SK-N-SH (cell line): ENCODE measurements at regions not wholly inside any gene's neighbourhood (a gene's known extent, or its start where the extent isn't known, plus 50 kb on each side); places are given as distances from the start of the nearest gene placed in this dataset.

Experiments used
- CTCF ChIA-PET: fragments of 300-600, 350-600 bp; formaldehyde crosslinking; extraction: SDS; loops from one replicate; lab custom pipeline; 2021; lab: Yijun Ruan, JAX
- POLR2A ChIA-PET: fragments of 350-600 bp; sonication (Branson Sonifier 250); formaldehyde crosslinking; extraction: SDS; loops from one replicate; lab custom pipeline; 2020; ENCODE audit warnings: antibody characterized with exemption, inconsistent platforms; lab: Yijun Ruan, JAX
- DNase-seq: peaks from one replicate; pipeline ENCODE4 v3.0.0; 2012
- H2AFZ ChIP-seq: fragments of 200-600 bp; sonication (generic); 2 replicates; pipeline ENCODE4 v1.8.1; 2016; ENCODE audit warnings: antibody characterized with exemption, mild to moderate bottlenecking, low read depth
- H3F3A ChIP-seq: fragments of 200-600 bp; sonication (generic); replicated peaks from 2 replicates; pipeline ENCODE3; 2016; ENCODE audit warnings: antibody characterized with exemption, mild to moderate bottlenecking; ENCODE audit not compliant: insufficient read depth
- H3K27ac ChIP-seq, 2 experiments: fragments of 200-500 bp in 1 of 2; fragments of 200-600 bp in 1 of 2; sonication (Bioruptor generic) in 1 of 2; sonication (generic), shearing (Covaris generic) in 1 of 2; 2 replicates each; pipeline versions ENCODE4 v1.5.1 to v1.6.1; 2014 to 2016; ENCODE audit warnings: low read depth in 2 of 2, inconsistent platforms in 1 of 2, low read length in 1 of 2, mild to moderate bottlenecking in 1 of 2, mixed read lengths in 1 of 2
- H3K27me3 ChIP-seq: fragments of 200-600 bp; sonication (generic), shearing (Covaris generic); 2 replicates; pipeline ENCODE4 v1.6.1; 2016; ENCODE audit warnings: mixed run types; ENCODE audit not compliant: insufficient read depth
- H3K36me3 ChIP-seq, 2 experiments: fragments of 200-500 bp in 1 of 2; fragments of 200-600 bp in 1 of 2; sonication (Bioruptor generic) in 1 of 2; sonication (generic) in 1 of 2; replicated peaks in 1 of 2; 2 replicates each; pipeline versions ENCODE3 to v1.5.1; 2014 to 2016; ENCODE audit warnings: low read length in 1 of 2, mild to moderate bottlenecking in 1 of 2; ENCODE audit not compliant: insufficient read depth in 2 of 2, control insufficient read depth in 1 of 2
- H3K4me1 ChIP-seq, 2 experiments: fragments of 200-500 bp in 1 of 2; fragments of 200-600 bp in 1 of 2; sonication (Bioruptor generic) in 1 of 2; sonication (generic), shearing (Covaris generic) in 1 of 2; 2 replicates each; pipeline versions ENCODE4 v1.5.1 to v1.6.1; 2014 to 2016; ENCODE audit warnings: low read depth in 1 of 2, low read length in 1 of 2, mixed run types in 1 of 2; ENCODE audit not compliant: insufficient read depth in 2 of 2, control insufficient read depth in 1 of 2
- H3K4me2 ChIP-seq: fragments of 200-600 bp; sonication (generic), shearing (Covaris generic); 2 replicates; pipeline ENCODE4 v1.6.1; 2017; ENCODE audit warnings: mixed run types
- H3K4me3 ChIP-seq, 2 experiments: fragments of 200-500 bp in 1 of 2; fragments of 200-600 bp in 1 of 2; sonication (Bioruptor generic) in 1 of 2; sonication (generic), shearing (Covaris generic) in 1 of 2; 2 replicates each; pipeline versions ENCODE4 v1.5.1 to v1.8.1; 2014 to 2016; ENCODE audit warnings: low read depth in 2 of 2, inconsistent platforms in 1 of 2, low read length in 1 of 2, mild to moderate bottlenecking in 1 of 2, mixed read lengths in 1 of 2, moderate library complexity in 1 of 2
- H3K79me2 ChIP-seq: fragments of 200-600 bp; sonication (generic); 2 replicates; pipeline ENCODE4 v1.8.1; 2017; ENCODE audit warnings: mild to moderate bottlenecking; ENCODE audit not compliant: insufficient read depth
- H3K9ac ChIP-seq: fragments of 200-600 bp; sonication (generic); 2 replicates; pipeline ENCODE4 v1.6.1; 2017; ENCODE audit warnings: mixed run types
- H3K9me2 ChIP-seq: fragments of 200-600 bp; sonication (generic); 2 replicates; pipeline ENCODE4 v1.6.1; 2017; ENCODE audit warnings: mixed run types
- H3K9me3 ChIP-seq: fragments of 200-600 bp; sonication (generic); 2 replicates; pipeline ENCODE4 v1.6.1; 2017; ENCODE audit warnings: mixed run types, mild to moderate bottlenecking, moderate library complexity
- H4K20me1 ChIP-seq: fragments of 200-600 bp; sonication (generic); 2 replicates; pipeline ENCODE4 v1.6.1; 2017; ENCODE audit warnings: mild to moderate bottlenecking, mixed run types; ENCODE audit not compliant: insufficient read depth
- EP300 ChIP-seq, 2 experiments: IDR thresholded peaks; 2 replicates each; pipeline versions ENCODE4 v1.4.0 to v1.6.1; 2012; ENCODE audit warnings: borderline replicate concordance in 1 of 2, low read depth in 1 of 2, low read length in 1 of 2
- FOXM1 ChIP-seq: IDR thresholded peaks from 2 replicates; pipeline ENCODE4 v1.4.0; 2012; ENCODE audit warnings: low read depth, mild to moderate bottlenecking
- RFX5 ChIP-seq: IDR thresholded peaks from 2 replicates; pipeline ENCODE4 v1.6.1; 2012; ENCODE audit warnings: mild to moderate bottlenecking, improper control_type of control experiment, low read length
- TCF12 ChIP-seq: IDR thresholded peaks from 2 replicates; pipeline ENCODE4 v1.4.0; 2012
- WGBS: methylation state at CpG from one replicate; pipeline ENCODE4 v1.1.6; 2017; ENCODE audit warnings: low lambda C conversion rate; 5-methylcytosine and 5-hydroxymethylcytosine counted together
- TF ChIP-seq, protein P1 (sequence below): fragments of 150-350 bp; IDR thresholded peaks from 2 replicates; pipeline ENCODE4 v1.6.1; 2017; ENCODE audit warnings: antibody characterized with exemption, low read length, low read depth, borderline replicate concordance
- TF ChIP-seq, protein P2 (sequence below): IDR thresholded peaks from 2 replicates; pipeline ENCODE4 v1.4.0; 2012; ENCODE audit warnings: low read depth, borderline replicate concordance
- TF ChIP-seq, protein P3 (sequence below): fragments of 200-600 bp; sonication (generic); IDR thresholded peaks from 2 replicates; pipeline ENCODE4 v1.6.1; 2017; ENCODE audit warnings: antibody characterized with exemption, mild to moderate bottlenecking, moderate library complexity
- TF ChIP-seq, protein P4 (sequence below): fragments of 150-350 bp; IDR thresholded peaks from 2 replicates; pipeline ENCODE4 v1.6.1; 2016; ENCODE audit warnings: mild to moderate bottlenecking, low read depth, low read length
- TF ChIP-seq, protein P5 (sequence below): IDR thresholded peaks from 2 replicates; pipeline ENCODE4 v1.4.0; 2012; ENCODE audit warnings: low read depth, borderline replicate concordance

DNA sequence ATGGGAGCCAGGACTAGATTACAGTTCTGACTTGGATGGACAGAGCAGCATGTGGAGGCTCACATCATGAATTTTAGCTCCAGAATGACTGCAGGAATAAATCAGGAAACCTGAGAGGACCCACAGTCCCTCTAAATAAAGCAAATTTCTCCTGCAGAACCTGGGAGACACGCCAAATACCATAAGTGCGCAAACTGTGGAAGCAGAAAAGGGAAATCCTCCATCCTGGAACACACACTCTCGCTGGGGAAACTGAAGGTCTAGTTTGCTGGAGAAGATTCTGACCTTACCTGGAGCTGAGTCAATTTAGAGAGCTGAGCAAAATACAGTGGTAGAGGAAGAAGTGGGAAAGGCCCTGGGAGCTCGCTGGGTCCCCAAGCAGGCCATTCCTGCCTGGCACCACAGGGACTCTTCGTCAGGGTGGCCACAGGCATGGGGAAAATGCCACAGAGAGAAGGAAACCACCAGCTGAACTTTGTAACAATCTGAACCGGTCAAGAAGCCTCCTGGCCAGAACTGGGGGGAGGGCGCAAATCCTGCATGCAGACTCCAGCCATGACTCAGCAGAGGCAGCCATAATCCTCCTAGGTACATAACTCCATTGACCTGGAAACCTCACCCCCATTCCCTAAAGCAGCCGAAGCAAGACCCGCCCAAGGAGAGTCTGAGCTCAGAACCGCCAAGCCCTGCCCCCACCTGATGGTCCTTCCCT is 390.9 kb downstream of the LRRC70 start:
- no peaks in the 10 kb centered on the region for H3K9me3 ChIP-seq
- no peak for DNase-seq
- TF ChIP-seq, protein P1, sequence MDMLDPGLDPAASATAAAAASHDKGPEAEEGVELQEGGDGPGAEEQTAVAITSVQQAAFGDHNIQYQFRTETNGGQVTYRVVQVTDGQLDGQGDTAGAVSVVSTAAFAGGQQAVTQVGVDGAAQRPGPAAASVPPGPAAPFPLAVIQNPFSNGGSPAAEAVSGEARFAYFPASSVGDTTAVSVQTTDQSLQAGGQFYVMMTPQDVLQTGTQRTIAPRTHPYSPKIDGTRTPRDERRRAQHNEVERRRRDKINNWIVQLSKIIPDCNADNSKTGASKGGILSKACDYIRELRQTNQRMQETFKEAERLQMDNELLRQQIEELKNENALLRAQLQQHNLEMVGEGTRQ: no peak
- peak; percentile 4; the same call in 1 of the 2 replicates for TF ChIP-seq TCF12
- TF ChIP-seq, protein P2, sequence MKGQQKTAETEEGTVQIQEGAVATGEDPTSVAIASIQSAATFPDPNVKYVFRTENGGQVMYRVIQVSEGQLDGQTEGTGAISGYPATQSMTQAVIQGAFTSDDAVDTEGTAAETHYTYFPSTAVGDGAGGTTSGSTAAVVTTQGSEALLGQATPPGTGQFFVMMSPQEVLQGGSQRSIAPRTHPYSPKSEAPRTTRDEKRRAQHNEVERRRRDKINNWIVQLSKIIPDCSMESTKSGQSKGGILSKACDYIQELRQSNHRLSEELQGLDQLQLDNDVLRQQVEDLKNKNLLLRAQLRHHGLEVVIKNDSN: no peak
- no peaks in the 10 kb centered on the region for H4K20me1 ChIP-seq
- 0 out of 2 replicates have a peak overlapping the region, but pooled peaks have one; percentile 17 for H2AFZ ChIP-seq
- H3K27ac ChIP-seq: no peak overlapping the region
- ChIA-PET CTCF (interaction anchor here (1.5 kb wide), 1 partner anchor 9 kb away, joined by 3 read pairs; no protein-coding TSS in a partner anchor), POLR2A (no interaction called here)
- H3K4me2 ChIP-seq: no peak overlapping the region
- WGBS: 24% methylated on average over 8 of the region's 10 CpGs
- H3F3A ChIP-seq: no peaks in the 10 kb centered on the region
- H3K27me3 ChIP-seq: no peaks in the 10 kb centered on the region
- H3K79me2 ChIP-seq: no peaks in the 10 kb centered on the region
- no peaks in the 10 kb centered on the region for H3K4me1 ChIP-seq
- H3K9ac ChIP-seq: no peak overlapping the region
- no peak overlapping the region for H3K4me3 ChIP-seq
- no peaks in the 10 kb centered on the region for H3K36me3 ChIP-seq
- no peaks in the 10 kb centered on the region for H3K9me2 ChIP-seq

DNA sequence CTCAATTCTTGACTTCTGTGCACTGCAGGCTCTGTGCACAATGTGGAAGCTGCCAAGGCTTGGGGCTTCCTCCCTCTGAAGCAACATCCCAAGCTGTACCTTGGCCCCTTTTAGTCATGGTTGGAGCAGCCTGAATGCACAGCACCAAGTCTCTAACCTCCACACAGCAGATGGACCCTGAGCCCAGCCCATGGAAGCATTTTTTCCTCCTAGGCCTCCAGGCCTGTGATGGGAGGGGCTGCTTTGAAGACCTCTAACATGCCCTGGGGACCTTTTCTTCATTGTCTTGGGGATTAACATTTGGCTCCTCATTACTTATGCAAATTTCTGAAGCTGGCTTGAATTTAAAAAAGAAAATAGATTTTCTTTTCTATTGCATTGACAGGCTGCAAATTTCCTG is 385.8 kb downstream of the LRRC70 start:
- Histone ChIP-seq H4K20me1 (no peaks in the 10 kb centered on the region), H2AFZ (no peak overlapping the region), H3K79me2 (no peaks in the 10 kb centered on the region), H3F3A (no peaks in the 10 kb centered on the region), H3K4me3 (no peak overlapping the region), H3K36me3 (no peaks in the 10 kb centered on the region), H3K9ac (no peak overlapping the region), H3K4me2 (no peak overlapping the region), H3K9me3 (no peaks in the 10 kb centered on the region), H3K4me1 (no peaks in the 10 kb centered on the region), H3K27me3 (no peaks in the 10 kb centered on the region), H3K27ac (no peak overlapping the region), H3K9me2 (no peaks in the 10 kb centered on the region)
- DNase-seq: no peak
- POLR2A ChIA-PET: no interaction called here
- no peak for TF ChIP-seq RFX5
- TF ChIP-seq, protein P3, sequence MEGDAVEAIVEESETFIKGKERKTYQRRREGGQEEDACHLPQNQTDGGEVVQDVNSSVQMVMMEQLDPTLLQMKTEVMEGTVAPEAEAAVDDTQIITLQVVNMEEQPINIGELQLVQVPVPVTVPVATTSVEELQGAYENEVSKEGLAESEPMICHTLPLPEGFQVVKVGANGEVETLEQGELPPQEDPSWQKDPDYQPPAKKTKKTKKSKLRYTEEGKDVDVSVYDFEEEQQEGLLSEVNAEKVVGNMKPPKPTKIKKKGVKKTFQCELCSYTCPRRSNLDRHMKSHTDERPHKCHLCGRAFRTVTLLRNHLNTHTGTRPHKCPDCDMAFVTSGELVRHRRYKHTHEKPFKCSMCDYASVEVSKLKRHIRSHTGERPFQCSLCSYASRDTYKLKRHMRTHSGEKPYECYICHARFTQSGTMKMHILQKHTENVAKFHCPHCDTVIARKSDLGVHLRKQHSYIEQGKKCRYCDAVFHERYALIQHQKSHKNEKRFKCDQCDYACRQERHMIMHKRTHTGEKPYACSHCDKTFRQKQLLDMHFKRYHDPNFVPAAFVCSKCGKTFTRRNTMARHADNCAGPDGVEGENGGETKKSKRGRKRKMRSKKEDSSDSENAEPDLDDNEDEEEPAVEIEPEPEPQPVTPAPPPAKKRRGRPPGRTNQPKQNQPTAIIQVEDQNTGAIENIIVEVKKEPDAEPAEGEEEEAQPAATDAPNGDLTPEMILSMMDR: no peak
- CTCF ChIA-PET: no interaction called here

DNA sequence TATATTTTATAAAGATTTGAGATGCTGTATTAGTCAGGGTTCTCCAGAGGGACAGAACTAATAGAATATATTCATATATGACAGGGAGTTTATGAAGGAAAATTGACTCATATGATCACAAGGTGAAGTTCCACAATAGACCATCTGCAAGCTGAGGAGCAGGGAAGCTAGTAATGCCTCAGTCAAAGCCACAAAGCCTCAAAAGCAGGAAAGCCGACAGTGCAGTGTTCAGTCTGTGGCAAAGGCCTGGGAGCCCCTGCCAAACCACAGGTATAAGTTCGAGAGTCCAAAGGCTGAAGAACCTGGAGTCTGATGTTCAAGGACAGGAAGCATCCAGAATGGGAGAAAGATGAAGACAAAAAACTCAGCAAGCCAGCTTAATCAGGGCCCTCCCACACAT is 382.2 kb downstream of the LRRC70 start:
- Histone ChIP-seq H3F3A (peaks cover 10% of the 10 kb centered on the region), H3K4me1 (peaks cover 0 to 13% of the 10 kb centered on the region in 2 experiments; a peak in 1 of 4 replicates), H4K20me1 (no peaks in the 10 kb centered on the region), H3K79me2 (no peaks in the 10 kb centered on the region), H3K27me3 (no peaks in the 10 kb centered on the region), H3K27ac (no peak overlapping the region), H3K36me3 (no peaks in the 10 kb centered on the region), H3K4me3 (no peak overlapping the region), H3K4me2 (no peak overlapping the region), H3K9me2 (no peaks in the 10 kb centered on the region), H2AFZ (no peak overlapping the region), H3K9me3 (no peaks in the 10 kb centered on the region), H3K9ac (no peak overlapping the region)
- WGBS: 17% methylated on average over 2 of the region's 2 CpGs
- DNase-seq: no peak
- ChIA-PET POLR2A (no interaction called here), CTCF (interaction anchor here (1.5 kb wide), 1 partner anchor 10 kb away, joined by 3 read pairs; no protein-coding TSS in a partner anchor)
- TF ChIP-seq, protein P4, sequence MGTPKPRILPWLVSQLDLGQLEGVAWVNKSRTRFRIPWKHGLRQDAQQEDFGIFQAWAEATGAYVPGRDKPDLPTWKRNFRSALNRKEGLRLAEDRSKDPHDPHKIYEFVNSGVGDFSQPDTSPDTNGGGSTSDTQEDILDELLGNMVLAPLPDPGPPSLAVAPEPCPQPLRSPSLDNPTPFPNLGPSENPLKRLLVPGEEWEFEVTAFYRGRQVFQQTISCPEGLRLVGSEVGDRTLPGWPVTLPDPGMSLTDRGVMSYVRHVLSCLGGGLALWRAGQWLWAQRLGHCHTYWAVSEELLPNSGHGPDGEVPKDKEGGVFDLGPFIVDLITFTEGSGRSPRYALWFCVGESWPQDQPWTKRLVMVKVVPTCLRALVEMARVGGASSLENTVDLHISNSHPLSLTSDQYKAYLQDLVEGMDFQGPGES: no peak
- TF ChIP-seq, protein P5, sequence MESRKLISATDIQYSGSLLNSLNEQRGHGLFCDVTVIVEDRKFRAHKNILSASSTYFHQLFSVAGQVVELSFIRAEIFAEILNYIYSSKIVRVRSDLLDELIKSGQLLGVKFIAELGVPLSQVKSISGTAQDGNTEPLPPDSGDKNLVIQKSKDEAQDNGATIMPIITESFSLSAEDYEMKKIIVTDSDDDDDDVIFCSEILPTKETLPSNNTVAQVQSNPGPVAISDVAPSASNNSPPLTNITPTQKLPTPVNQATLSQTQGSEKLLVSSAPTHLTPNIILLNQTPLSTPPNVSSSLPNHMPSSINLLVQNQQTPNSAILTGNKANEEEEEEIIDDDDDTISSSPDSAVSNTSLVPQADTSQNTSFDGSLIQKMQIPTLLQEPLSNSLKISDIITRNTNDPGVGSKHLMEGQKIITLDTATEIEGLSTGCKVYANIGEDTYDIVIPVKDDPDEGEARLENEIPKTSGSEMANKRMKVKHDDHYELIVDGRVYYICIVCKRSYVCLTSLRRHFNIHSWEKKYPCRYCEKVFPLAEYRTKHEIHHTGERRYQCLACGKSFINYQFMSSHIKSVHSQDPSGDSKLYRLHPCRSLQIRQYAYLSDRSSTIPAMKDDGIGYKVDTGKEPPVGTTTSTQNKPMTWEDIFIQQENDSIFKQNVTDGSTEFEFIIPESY: no peak
- TF ChIP-seq FOXM1: no peak
- TF ChIP-seq EP300 (IDR thresholded peaks at IDR 0.05; ENCODE audit: borderline replicate concordance in 1 of 2, low read depth in 1 of 2, low read length in 1 of 2): peak in 1 of 2 experiments; percentile 17; a peak in 1 of 4 replicates
